ENCODE measurements at regions not wholly inside any gene's neighbourhood (a gene's known extent, or its start where the extent isn't known, plus 50 kb on each side); places are given as distances from the start of the nearest gene placed in this dataset.

DNA sequence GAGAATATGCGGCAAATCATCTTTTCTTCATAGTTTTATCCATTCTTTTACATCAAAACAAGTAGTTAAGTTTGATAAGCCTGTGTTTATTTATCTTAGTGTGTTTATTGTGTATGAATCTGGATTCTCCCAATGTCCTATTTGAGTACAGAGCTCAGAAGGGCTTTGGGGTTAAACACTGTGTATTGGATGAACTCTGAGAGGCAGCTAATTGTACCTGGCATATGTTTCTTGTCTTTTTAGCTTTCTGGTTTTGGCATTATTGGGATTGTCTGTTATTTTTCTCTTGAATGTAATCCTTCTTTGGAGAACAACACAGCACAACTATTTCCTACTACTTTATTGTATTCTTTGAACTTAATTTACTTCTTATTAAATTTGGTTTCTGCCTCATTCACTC, 906.9 kb downstream of the ADGRL2 start:
- no peak for DNase-seq (ENCODE audit: extremely low read depth, low read depth)
- TF ChIP-seq, protein P1, sequence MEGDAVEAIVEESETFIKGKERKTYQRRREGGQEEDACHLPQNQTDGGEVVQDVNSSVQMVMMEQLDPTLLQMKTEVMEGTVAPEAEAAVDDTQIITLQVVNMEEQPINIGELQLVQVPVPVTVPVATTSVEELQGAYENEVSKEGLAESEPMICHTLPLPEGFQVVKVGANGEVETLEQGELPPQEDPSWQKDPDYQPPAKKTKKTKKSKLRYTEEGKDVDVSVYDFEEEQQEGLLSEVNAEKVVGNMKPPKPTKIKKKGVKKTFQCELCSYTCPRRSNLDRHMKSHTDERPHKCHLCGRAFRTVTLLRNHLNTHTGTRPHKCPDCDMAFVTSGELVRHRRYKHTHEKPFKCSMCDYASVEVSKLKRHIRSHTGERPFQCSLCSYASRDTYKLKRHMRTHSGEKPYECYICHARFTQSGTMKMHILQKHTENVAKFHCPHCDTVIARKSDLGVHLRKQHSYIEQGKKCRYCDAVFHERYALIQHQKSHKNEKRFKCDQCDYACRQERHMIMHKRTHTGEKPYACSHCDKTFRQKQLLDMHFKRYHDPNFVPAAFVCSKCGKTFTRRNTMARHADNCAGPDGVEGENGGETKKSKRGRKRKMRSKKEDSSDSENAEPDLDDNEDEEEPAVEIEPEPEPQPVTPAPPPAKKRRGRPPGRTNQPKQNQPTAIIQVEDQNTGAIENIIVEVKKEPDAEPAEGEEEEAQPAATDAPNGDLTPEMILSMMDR (IDR thresholded peaks at IDR 0.05; ENCODE audit: low read depth, low read length), result no peak

DNA sequence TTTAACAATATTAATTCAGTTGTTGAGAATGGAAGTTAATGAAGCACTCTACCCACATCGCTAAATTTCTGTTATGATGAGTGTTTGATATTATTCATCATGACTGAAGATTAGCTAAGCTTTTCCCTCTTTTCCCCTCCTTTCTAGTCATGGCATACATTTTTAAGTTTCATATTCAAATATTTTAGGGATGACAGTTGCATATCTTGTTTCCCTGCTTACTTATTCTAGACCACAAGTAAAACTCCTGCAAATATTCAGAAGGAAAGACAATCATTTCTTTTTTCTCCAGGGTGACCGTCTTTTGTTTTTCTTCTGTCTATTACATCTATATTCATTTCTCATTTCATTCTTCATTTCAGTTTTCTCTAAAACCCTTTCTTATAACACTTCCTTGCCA, 906.0 kb downstream of the ADGRL2 start:
- TF ChIP-seq, protein P1 (IDR thresholded peaks at IDR 0.05; ENCODE audit: low read depth, low read length), result no peak
- DNase-seq (ENCODE audit: extremely low read depth, low read depth), result no peak

DNA sequence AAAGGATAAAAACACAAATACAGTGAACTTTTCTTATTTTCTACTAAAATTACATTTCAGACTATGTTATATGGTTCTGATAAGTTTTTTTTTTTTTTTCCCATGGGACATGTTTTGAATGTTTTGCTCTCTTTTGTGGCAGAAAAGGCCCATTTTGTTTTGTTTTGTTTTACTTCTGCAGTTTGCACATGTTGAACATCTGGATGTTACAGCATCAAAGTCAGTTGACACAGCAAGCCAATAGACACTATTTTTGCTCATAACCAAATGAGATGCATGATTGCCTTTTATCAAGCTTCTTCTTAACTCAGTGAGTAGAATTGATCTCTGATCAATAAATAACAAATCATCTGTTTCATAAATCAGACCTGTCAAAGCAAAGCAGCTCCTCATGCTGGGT, 904.2 kb downstream of the ADGRL2 start:
- TF ChIP-seq, protein P1 (IDR thresholded peaks at IDR 0.05; ENCODE audit: low read depth, low read length), result no peak
- no peak for DNase-seq (ENCODE audit: extremely low read depth, low read depth)

DNA sequence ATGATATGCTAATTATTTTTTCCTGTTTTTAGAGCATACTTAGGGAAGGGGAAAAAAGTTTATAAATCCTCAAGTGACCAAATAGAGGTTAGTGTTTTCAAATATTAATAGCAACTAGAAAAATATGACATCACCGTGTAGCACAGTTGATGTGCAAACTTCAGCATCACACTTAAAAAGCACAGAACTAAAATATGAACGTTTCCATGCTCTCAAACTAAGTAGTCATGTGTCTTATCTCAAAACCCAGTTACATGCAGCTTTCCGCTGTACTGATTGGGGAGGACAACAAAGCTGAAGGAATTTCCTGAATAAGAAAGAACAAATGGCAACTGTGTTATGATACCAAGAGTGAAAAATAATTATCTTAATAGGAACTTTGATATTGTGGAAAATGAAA, 903.7 kb downstream of the ADGRL2 start:
- no peak for DNase-seq (ENCODE audit: extremely low read depth, low read depth)
- TF ChIP-seq, protein P1 (IDR thresholded peaks at IDR 0.05; ENCODE audit: low read depth, low read length), result no peak

DNA sequence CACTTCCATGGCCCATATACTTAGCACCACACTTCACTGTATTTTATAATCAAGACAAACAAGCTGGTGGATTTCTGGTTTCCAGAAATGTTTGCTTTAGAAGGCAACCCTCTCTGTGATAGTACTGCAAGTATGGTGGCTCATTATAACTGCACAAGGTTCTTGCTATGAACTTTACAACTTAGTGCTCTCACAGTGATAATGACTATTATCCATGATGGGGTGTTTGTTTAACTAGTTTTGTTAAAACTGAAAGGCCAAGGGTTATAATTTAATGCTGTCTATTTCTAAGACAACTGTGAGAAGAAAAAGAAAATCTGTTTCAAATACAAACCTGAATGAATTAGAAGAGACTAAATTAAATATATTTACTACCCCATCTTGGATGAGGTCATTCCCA, 903.2 kb downstream of the ADGRL2 start:
- TF ChIP-seq, protein P1 (IDR thresholded peaks at IDR 0.05; ENCODE audit: low read depth, low read length), result no peak
- DNase-seq (ENCODE audit: extremely low read depth, low read depth), result no peak

DNA sequence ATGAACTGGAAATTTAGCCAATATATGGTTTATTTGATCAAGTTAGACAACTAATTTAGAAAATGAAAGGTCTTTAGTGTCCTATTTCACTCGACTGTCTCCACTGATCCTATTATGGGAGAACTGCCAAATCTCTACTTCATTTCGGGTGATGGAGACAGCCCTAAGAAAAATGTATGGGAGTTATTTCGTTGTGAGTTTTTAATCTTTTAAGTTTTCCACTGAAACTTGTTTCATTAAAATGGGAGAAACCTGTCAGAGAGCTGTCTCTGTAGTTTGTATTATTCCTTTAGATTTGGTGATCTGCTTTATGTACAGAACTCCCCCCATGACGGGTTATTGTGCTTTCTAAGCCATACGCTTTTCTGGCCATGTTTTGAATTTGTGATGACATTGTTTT, 899.7 kb downstream of the ADGRL2 start:
- TF ChIP-seq, protein P1 (IDR thresholded peaks at IDR 0.05; ENCODE audit: low read depth, low read length), result no peak
- DNase-seq (ENCODE audit: extremely low read depth, low read depth), result no peak

DNA sequence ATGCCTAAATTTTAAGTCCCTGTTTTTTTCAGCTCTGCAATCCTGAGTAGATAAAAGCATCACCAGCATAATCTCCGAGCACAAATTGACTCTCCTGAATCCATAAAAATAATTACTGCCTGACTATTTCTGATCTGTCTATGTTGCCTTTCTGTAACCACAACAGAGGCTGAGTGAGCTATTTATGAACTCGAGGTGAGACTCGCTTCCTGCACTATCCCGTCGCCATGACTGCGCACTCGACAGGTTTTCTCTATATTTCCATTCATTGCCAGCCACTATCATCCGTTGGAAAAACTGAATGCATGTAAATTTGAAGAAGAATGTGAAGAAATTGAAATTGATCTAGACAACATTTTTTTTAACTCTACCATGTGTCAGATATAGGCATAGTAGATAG, 897.2 kb downstream of the ADGRL2 start:
- DNase-seq (ENCODE audit: extremely low read depth, low read depth), result no peak
- TF ChIP-seq, protein P1 (IDR thresholded peaks at IDR 0.05; ENCODE audit: low read depth, low read length), result no peak

Measured in AG09319 (cell line).